ENCODE measurements at regions not wholly inside any gene's neighbourhood (a gene's known extent, or its start where the extent isn't known, plus 50 kb on each side); places are given as distances from the start of the nearest gene placed in this dataset.

DNA sequence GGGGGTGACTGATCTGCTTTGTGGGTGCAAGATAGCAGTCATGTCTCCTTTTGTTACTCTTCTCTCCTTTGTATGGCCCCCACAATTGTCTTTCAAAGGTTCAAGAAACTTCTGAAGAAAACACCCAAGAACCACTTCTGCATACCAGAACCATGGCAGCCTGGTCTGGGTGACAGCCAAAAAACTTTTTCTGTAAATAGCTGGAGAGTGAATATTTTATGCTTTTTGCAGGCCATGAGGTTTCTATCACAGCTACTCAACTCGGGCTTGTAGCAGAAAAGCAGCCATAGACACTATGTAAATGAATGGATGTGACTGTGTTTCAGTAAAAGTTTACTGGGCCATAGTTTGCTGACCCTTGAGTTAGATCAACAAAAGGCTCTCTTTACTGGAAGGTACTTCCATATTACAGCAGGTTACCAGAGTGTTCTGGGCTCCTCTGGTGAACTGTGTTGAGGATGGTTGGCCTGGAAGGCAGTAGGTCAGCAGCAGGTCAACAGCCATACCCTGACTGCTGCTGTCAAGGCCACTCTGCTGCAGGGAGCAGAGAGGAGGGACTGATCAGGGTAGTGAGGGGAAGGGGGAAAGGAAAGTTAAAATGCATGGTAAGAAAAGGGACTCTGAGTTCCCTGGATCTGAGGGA, 116.4 kb downstream of the GDAP2 start:
- H3K27me3 ChIP-seq (ENCODE audit: control insufficient read depth, insufficient read depth, low read length): peaks cover 5% of the 10 kb centered on the region
- no peak overlapping the region for H3K4me3 ChIP-seq (ENCODE audit: low read length)
- DNase-seq (no peak), ATAC-seq (no peak)
- Mint-ChIP-seq H3K4me1 (no peaks in the 10 kb centered on the region), H3K27ac (no peak overlapping the region), H3K4me3 (no peak overlapping the region), H3K36me3 (no peaks in the 10 kb centered on the region), H3K9me3 (no peaks in the 10 kb centered on the region), H3K27me3 (ENCODE audit: low read depth in 2 of 2) (peaks cover 2 to 12% of the 10 kb centered on the region in 2 donors)
- intact Hi-C loops (cut with micrococcal nuclease): no loop called here
- WGBS (ENCODE audit: insufficient coverage): 52% methylated on average over 1 of the region's 1 CpG
- H3K4me1 ChIP-seq (ENCODE audit: control insufficient read depth, insufficient read depth, low read length): no peaks in the 10 kb centered on the region
- no peaks in the 10 kb centered on the region for H3K36me3 ChIP-seq (ENCODE audit: control insufficient read depth, insufficient read depth, low read length)
- no peak overlapping the region for H3K27ac ChIP-seq (ENCODE audit: low read length)
- H3K9me3 ChIP-seq (ENCODE audit: control insufficient read depth, insufficient read depth, low read length): no peaks in the 10 kb centered on the region
- TF ChIP-seq, protein P1, sequence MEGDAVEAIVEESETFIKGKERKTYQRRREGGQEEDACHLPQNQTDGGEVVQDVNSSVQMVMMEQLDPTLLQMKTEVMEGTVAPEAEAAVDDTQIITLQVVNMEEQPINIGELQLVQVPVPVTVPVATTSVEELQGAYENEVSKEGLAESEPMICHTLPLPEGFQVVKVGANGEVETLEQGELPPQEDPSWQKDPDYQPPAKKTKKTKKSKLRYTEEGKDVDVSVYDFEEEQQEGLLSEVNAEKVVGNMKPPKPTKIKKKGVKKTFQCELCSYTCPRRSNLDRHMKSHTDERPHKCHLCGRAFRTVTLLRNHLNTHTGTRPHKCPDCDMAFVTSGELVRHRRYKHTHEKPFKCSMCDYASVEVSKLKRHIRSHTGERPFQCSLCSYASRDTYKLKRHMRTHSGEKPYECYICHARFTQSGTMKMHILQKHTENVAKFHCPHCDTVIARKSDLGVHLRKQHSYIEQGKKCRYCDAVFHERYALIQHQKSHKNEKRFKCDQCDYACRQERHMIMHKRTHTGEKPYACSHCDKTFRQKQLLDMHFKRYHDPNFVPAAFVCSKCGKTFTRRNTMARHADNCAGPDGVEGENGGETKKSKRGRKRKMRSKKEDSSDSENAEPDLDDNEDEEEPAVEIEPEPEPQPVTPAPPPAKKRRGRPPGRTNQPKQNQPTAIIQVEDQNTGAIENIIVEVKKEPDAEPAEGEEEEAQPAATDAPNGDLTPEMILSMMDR (IDR thresholded peaks at IDR 0.05): no peak
